ENCODE measurements at regions not wholly inside any gene's neighbourhood (a gene's known extent, or its start where the extent isn't known, plus 50 kb on each side); places are given as distances from the start of the nearest gene placed in this dataset.

DNA sequence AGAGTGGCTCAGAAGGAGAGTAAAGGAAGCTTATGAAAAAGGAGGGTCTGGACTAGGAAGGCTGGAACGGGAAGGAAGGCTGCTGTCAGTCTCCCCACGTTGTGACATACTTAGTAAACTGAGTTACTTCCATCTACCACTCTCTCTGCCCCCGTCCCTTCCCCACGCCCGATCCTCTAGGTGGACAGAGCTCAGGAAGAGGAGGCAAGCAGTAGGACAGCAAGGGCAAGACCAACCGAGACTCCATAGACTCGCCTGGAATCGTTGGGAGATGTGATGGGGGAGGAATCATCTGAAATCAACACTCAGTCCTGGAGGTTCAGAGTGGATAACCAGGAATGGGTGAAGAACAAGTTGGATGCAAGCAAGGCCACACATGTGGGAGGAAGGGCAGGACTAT lies 240.7 kb downstream of the BUD13 start:
- Histone ChIP-seq H3K27me3 (ENCODE audit: control insufficient read depth in 4 of 4, insufficient read depth in 4 of 4, low read length in 3 of 4) (peaks cover 0 to 5% (median 0%) of the 10 kb centered on the region in 4 donors), H3K36me3 (ENCODE audit: control insufficient read depth in 4 of 4, insufficient read depth in 3 of 4, low read depth in 1 of 4, low read length in 3 of 4) (no peaks in the 10 kb centered on the region), H3K27ac (ENCODE audit: low read depth in 1 of 2, low read length in 2 of 2) (no peak overlapping the region), H3K9ac (ENCODE audit: low read depth in 1 of 2, low read length in 2 of 2) (no peak overlapping the region), H3K4me1 (ENCODE audit: control insufficient read depth in 4 of 4, insufficient read depth in 4 of 4, low read length in 3 of 4) (no peaks in the 10 kb centered on the region), H3K4me3 (ENCODE audit: low read depth in 1 of 3, low read length in 3 of 3) (no peak overlapping the region), H3K9me3 (ENCODE audit: control insufficient read depth in 4 of 4, low read length in 3 of 4) (peaks cover 0 to 9% (median 1%) of the 10 kb centered on the region in 4 donors)
- WGBS: 83% methylated on average over 8 of the region's 8 CpGs
- no peak for DNase-seq (ENCODE audit: low spot score)
- no peak for TF ChIP-seq ATF3 (IDR thresholded peaks at IDR 0.05)
- no peak for TF ChIP-seq YY1 (IDR thresholded peaks at IDR 0.05)
- TF ChIP-seq REST (IDR thresholded peaks at IDR 0.05): no peak
- no peak for TF ChIP-seq CTCF (IDR thresholded peaks at IDR 0.05; ENCODE audit: low read depth, low read length, missing input control)
- TF ChIP-seq SP1 (IDR thresholded peaks at IDR 0.05): no peak
- TF ChIP-seq RXRA (IDR thresholded peaks at IDR 0.05): no peak
- TF ChIP-seq HNF4A (conservative IDR thresholded peaks at IDR 0.05): no peak
- no peak for TF ChIP-seq JUND (IDR thresholded peaks at IDR 0.05)
- no peak for TF ChIP-seq FOXA2 (IDR thresholded peaks at IDR 0.05)
- TF ChIP-seq GABPA (IDR thresholded peaks at IDR 0.05 in 1 of 2, conservative IDR thresholded peaks at IDR 0.05 in 1 of 2): no peak
- no peak for TF ChIP-seq TAF1 (conservative IDR thresholded peaks at IDR 0.05)
- TF ChIP-seq FOXA1 (IDR thresholded peaks at IDR 0.05): no peak
- no peak for TF ChIP-seq NR2F2 (IDR thresholded peaks at IDR 0.05)
- no peak for TF ChIP-seq ZBTB33 (IDR thresholded peaks at IDR 0.05)
- TF ChIP-seq, protein P1, sequence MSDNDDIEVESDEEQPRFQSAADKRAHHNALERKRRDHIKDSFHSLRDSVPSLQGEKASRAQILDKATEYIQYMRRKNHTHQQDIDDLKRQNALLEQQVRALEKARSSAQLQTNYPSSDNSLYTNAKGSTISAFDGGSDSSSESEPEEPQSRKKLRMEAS (IDR thresholded peaks at IDR 0.05): no peak
- no peak for TF ChIP-seq RAD21 (IDR thresholded peaks at IDR 0.05)
- no peak for TF ChIP-seq EGR1 (IDR thresholded peaks at IDR 0.05; ENCODE audit: low read depth in 2 of 2)
- no peak for TF ChIP-seq HNF4G (IDR thresholded peaks at IDR 0.05)
